Brain microvascular endothelial cell (primary cell): ENCODE measurements at regions not wholly inside any gene's neighbourhood (a gene's known extent, or its start where the extent isn't known, plus 50 kb on each side); places are given as distances from the start of the nearest gene placed in this dataset.
"Not testable (repeated sequence)": the region's sequence is repeated elsewhere in the genome, so short reads cannot be mapped to it uniquely, and the experiment has no call there.

ENCODE experiments used
- DNase-seq: peaks from one replicate; pipeline ENCODE4 v3.0.0-alpha.2; 2020
- H3K27ac ChIP-seq: fragments of 250-450 bp; sonication (Bioruptor Pico); 2 replicates; pipeline ENCODE4 v1.5.1; 2020; ENCODE audit warnings: mild to moderate bottlenecking, moderate library complexity
- H3K27me3 ChIP-seq: fragments of 250-450 bp; sonication (Bioruptor Pico); replicated peaks from 2 replicates; pipeline ENCODE4 v1.5.1; 2020; ENCODE audit warnings: mild to moderate bottlenecking
- H3K36me3 ChIP-seq: fragments of 250-450 bp; sonication (Bioruptor Pico); replicated peaks from 2 replicates; pipeline ENCODE4 v1.5.1; 2020; ENCODE audit warnings: mild to moderate bottlenecking
- H3K4me3 ChIP-seq: 2 replicates; pipeline ENCODE4 v1.5.1; 2011; ENCODE audit warnings: low read depth, mild to moderate bottlenecking, control low read depth, low read length, moderate library complexity
- in situ Hi-C: cut with HindIII; loops from 2 replicates; pipeline ENCODE4 v1.10.0; 2017; ENCODE audit warnings: low sequenced_read_pairs, low pct_ligation_motif_present

- H3K27me3 ChIP-seq, H3K36me3 ChIP-seq, in situ Hi-C loops, H3K27ac ChIP-seq, DNase-seq, H3K4me3 ChIP-seq: not testable (repeated sequence)
These were observed 116.7 kb downstream of the SPATA31A6 start for GRCh38 chr9:42300124-42300523.

- DNase-seq, H3K36me3 ChIP-seq, H3K27me3 ChIP-seq, H3K27ac ChIP-seq, H3K4me3 ChIP-seq, in situ Hi-C loops: not testable (repeated sequence)
These were observed 123.2 kb downstream of the SPATA31A6 start for GRCh38 chr9:42306625-42307024.

DNA sequence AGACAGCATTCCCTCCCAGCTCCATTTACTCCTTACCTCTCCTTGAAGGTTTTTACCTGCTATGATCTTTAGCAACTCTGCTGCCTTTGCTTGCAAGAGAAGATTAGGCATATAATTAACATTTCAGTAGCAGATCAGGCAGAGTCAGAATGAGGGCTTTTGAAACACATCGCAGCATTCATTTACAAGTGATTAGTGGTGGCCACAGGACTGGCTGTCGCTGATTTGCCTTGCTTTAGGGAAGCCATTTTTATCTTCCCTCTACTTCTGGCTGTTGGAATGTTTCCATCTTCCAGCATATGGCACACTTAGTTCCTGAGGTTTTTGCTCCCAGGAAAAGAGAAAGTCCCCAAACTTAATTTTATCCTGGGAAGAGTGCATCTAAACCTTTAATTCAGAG is 124.0 kb downstream of the SPATA31A6 start:
- H3K36me3 ChIP-seq, H3K27me3 ChIP-seq, DNase-seq, H3K4me3 ChIP-seq, H3K27ac ChIP-seq, in situ Hi-C loops: not testable (repeated sequence)

DNA sequence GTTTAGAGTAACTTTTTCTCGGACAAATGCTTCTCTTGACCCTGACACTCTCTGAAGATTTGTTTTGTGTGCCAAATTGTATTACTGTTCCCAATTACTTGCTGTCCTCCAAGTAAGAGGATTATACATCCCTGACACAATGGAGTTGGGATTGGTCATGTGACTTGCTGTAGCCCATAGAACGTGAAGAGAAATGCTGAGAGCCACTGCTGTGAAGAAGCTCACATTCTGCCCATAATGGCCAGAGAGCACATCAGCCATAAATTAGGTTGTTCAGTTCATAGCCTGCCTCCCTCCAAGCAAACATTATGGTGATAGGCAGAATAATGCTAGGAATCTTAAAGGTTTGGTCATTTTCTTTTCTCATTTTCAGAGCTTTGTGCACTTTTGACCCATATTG is 127.5 kb downstream of the SPATA31A6 start:
- DNase-seq, H3K36me3 ChIP-seq, H3K4me3 ChIP-seq, H3K27ac ChIP-seq, H3K27me3 ChIP-seq, in situ Hi-C loops: not testable (repeated sequence)

DNA sequence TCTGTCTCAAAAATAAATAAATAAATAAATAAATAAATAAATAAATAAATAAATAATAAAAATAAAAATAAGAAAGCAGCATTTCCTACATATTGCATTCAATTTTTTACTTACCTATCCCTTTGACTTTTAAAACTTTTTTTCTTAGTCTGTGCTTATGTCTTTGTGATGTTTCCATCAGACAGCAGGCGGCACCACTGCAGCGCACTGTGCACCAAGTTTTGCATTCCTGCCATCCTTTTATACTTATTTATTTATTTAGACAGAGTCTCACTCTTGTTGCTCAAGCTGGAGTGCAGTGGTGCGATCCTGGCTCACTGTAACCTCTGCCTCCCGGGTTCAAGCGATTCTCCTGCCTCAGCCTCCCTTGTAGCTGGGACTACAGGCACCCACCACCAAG is 132.6 kb downstream of the SPATA31A6 start:
- H3K36me3 ChIP-seq, H3K4me3 ChIP-seq, DNase-seq, H3K27me3 ChIP-seq, in situ Hi-C loops, H3K27ac ChIP-seq: not testable (repeated sequence)

DNA sequence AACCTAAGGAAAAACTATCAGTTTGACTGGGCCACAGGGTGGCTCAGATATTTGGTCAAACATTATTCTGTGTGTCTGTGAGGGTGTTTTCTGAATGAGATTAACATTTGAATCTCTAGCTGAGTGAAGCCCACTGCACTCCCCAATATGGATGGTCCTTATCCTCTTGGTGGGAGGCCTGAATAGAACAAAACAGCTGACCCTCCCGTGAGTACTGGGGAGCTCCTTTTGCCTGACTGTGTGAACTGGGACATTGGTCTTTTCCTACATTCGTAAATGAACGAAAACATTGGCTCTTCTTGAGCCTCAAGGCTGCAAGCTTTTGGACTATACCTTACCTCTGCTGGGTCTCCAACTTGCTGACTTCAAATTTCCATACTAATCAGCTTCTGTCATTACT is 134.2 kb downstream of the SPATA31A6 start:
- H3K4me3 ChIP-seq, H3K36me3 ChIP-seq, H3K27me3 ChIP-seq, in situ Hi-C loops, DNase-seq, H3K27ac ChIP-seq: not testable (repeated sequence)

- H3K36me3 ChIP-seq, H3K4me3 ChIP-seq, in situ Hi-C loops, H3K27ac ChIP-seq, H3K27me3 ChIP-seq: not testable (repeated sequence)
- peak; percentile 31 for DNase-seq
These were observed 139.8 kb downstream of the SPATA31A6 start for GRCh38 chr9:42323084-42323809.

DNA sequence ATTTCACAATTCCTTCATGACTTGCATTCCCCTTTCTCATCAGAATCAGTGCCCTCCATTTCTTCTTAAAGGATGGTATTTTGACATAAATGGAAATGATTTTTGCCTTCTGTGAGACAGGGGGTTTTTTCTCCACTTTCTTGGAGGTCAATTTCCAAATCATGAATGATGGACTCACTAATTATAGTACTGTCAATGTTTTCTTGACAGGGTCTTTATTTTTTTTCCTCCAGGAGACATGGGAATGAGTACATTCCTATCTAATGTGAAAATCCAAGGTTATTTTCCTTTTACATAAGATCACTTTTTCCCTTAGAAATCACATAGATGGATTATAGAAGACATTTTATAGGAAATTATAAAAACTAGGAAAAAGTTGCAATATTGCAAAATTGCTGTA is 141.7 kb downstream of the SPATA31A6 start:
- H3K4me3 ChIP-seq, H3K36me3 ChIP-seq, in situ Hi-C loops, H3K27me3 ChIP-seq, H3K27ac ChIP-seq, DNase-seq: not testable (repeated sequence)

- H3K27ac ChIP-seq, H3K36me3 ChIP-seq, DNase-seq, H3K4me3 ChIP-seq, in situ Hi-C loops, H3K27me3 ChIP-seq: not testable (repeated sequence)
These were observed 142.1 kb downstream of the SPATA31A6 start for GRCh38 chr9:42325561-42325960.

DNA sequence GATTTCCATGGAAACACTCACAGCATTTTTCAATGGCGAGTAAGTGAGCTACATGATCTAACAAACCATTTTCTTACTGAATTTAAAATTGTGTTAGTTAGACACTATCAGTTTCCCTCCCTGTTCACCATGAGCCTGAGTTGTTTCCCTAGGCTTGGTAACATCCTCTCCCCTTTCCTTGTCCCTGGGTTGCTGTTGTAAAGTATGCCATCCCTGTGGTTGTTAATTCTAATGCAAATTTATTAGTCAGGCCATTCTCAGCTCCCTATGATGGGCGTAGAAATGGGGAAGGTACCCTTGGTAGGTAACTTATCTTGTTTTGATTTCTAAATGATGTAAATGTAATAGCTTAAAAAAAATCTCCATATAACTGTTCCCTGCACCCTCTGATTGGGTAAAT is 143.0 kb downstream of the SPATA31A6 start:
- H3K27ac ChIP-seq, DNase-seq, H3K4me3 ChIP-seq, H3K27me3 ChIP-seq, in situ Hi-C loops, H3K36me3 ChIP-seq: not testable (repeated sequence)

DNA sequence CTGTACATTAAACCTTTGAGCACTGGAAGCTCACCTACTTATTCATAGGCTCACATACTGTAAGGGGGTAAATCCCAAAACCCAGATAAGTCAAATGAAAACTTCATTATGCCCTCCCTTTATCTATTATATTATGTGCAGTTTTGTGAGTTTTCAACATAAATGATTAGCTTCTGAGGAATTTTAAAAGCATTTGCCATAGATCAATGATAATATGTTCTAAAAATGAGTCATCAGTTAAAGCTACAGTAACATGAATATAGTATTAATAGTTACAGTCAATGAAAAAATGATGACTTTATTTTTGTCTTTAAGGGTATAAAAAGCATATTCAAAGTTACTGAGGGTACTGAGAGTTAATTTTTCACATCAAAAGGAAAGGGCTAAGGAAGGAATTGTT is 151.9 kb downstream of the SPATA31A6 start:
- H3K27me3 ChIP-seq, DNase-seq, H3K4me3 ChIP-seq, H3K36me3 ChIP-seq, in situ Hi-C loops, H3K27ac ChIP-seq: not testable (repeated sequence)

- in situ Hi-C loops, H3K4me3 ChIP-seq, H3K27me3 ChIP-seq, DNase-seq, H3K36me3 ChIP-seq, H3K27ac ChIP-seq: not testable (repeated sequence)
These were observed 152.7 kb downstream of the SPATA31A6 start for GRCh38 chr9:42335984-42336657.

DNA sequence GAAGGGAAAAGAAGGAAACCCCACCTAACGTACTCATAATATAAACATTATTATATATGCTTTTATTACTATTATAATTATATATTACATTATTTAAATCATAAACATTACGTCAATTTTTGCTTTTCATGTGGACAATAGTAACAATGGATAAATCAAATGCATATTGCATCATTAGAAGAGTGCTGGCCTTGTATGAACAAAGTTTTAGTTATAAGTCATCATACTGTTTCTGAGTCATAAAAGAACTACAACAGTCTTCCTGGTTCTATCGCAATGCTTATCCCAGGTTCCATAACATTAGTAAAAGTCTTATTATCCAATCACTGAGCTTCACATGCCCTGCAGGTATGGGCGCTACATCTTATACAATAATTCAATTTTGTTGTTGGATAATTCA is 154.8 kb downstream of the SPATA31A6 start:
- H3K4me3 ChIP-seq, H3K27ac ChIP-seq, H3K27me3 ChIP-seq, DNase-seq, H3K36me3 ChIP-seq, in situ Hi-C loops: not testable (repeated sequence)

DNA sequence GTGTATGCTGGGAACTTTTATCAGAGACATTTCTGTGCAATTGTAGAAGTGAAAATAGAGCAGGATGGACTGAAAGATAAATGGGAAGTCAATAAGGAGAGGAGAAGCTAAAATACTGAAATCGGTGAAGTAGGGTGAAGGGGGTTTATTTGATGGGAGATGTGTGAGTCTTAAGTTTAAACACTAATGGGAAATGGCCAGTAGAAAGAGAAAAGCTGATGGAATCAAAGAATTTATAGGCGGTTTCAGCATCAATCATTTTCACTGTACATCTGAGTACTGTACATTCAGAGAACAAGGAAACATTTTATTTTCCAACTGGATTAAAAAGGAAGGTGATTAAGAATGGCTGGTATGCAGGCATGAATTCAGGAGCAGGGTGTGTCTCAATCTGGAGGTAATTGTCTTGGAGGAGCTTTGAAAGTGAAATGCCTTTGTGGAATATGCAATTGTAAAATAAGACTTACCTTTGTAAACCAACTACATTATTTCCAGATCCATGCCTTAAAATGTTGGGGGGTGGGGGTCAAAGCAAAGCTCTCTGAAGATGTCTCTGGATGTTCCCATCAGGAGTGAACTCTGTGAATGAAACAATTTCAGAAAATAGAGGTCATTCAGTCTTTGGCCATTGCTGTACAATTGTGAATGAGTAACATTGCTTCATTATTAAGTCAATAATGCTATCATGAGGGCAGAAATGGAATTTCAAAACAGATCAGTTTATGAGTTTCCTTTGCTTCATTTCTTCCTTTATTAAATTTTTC is 156.4 kb downstream of the SPATA31A6 start:
- H3K27me3 ChIP-seq, in situ Hi-C loops, DNase-seq, H3K36me3 ChIP-seq, H3K27ac ChIP-seq, H3K4me3 ChIP-seq: not testable (repeated sequence)

- H3K36me3 ChIP-seq, DNase-seq, H3K27me3 ChIP-seq, H3K4me3 ChIP-seq, H3K27ac ChIP-seq, in situ Hi-C loops: not testable (repeated sequence)
These were observed 156.9 kb downstream of the SPATA31A6 start for GRCh38 chr9:42340435-42340723.
